G401.6 (cell line): ENCODE measurements at regions not wholly inside any gene's neighbourhood (a gene's known extent, or its start where the extent isn't known, plus 50 kb on each side); places are given as distances from the start of the nearest gene placed in this dataset.

Source experiments
- FAIRE-seq: peaks from 2 replicates; lab custom pipeline; 2012; peaks lifted over from hg19 to GRCh38; lab: Jason Lieb, UNC

DNA sequence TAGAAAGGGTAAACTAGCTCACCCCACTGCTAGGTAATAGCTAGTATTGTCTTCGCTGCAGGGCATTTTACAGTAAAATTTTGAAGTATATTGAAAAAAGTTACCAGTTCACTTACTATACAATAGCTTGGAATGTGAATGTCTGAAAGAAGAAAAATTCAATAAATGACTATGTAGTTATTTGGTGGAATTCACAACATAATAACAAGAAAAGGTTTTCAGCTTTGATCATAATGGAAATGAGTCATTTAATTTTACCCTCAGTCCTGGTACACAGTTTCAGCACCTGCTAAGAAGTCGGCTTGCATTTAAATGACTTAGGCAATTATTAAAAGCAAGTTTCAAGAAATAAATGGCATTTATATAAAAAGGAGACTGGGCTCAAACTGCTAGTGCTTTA, 90.4 kb downstream of the NUP35 start:
- FAIRE-seq: no peak

DNA sequence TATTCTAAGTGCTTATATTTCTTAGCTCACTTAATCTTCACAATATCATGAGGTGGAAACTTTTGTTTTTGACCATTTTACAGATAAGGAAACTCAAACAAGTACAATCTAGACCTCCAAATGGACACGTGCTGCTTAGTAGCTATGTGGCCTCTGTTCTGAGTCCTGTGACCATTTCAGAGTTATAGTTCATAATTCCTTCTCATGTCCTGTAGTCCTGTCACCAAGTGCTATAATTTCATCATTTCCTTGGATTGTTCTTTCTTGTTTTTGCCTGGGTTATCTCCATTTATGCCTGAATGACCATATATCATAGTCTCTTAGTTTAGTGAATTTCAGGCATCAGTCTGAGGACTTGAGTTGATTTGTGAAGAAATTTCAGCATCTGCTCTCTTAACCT, 91.7 kb downstream of the NUP35 start:
- FAIRE-seq: no peak

DNA sequence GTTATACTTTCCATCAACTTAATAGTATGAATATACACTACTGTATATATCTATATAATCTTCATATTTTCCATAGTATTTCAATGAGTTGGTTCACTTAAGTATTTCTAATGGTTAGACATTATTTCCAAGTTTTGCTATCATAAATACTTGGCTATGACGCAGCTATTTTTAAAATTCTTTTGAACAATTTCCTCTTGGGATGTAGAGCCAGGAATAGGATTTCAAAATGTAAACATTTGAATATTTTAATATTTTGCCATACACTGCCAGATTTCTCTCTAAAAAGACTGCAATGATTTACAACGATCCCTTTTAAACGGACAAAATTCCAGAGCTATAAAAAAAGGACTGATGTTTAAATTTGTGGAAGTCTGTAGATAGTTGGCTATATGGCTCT, 95.6 kb downstream of the NUP35 start:
- FAIRE-seq: no peak

DNA sequence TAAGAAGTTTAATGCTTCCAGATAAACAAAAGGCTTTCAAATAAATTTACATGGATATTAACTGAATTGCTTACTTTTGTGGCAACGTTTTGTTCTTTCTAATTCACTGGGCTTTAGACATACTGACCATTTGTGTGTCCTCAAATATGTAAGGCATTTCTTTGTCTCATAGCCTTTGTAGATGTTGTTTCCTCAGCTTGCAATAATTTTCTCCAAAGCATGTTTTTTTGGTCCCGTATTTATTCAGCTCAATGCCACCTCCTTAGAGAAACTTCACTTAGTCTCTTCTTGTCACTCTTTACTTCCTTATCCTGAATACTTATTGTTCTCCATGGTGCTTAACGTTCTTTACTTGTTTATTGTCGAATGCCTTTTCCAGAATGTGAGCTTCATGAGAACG, 98.5 kb downstream of the NUP35 start:
- no peak for FAIRE-seq

- no peak for FAIRE-seq
Measured at GRCh38 chr2:183224948-183225347, 100.7 kb downstream of the NUP35 start.

DNA sequence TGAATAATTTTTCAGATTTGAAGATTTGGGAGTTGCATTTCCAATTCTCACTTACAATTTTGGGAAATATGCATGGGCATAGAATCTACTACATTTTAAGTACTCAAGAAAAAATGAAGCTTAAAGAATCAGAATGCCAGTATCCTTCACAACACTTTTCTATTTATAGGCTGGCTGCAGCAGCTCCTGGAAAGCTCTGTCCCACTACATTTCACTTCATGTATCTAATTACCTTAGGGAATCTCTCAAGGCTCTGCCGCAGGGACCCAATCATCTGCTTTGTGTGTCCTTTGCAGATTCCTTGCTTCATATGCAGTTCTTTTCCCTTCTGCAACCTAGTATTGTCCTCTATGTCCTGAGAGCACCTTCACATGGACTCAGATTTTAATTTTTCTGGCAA, 102.9 kb downstream of the NUP35 start:
- no peak for FAIRE-seq

DNA sequence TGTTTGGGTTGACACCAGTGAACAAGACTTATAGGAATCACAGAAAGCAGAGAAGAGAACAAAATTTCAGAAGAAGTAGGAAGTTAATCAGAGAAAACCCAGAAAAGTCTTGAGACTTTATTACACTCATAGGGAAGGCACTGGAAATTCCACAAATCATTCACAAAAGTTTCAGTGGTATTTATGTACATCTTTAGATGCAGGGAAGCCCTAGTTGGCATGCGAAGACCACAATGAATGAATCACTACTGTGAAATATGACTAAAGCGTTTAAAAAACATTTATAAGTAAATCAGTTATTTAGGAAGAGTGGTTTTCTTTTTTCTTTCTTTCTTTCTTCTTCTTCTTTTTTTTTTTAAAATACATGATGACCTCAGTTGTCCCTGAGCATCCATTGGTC, 105.1 kb downstream of the NUP35 start:
- no peak for FAIRE-seq

DNA sequence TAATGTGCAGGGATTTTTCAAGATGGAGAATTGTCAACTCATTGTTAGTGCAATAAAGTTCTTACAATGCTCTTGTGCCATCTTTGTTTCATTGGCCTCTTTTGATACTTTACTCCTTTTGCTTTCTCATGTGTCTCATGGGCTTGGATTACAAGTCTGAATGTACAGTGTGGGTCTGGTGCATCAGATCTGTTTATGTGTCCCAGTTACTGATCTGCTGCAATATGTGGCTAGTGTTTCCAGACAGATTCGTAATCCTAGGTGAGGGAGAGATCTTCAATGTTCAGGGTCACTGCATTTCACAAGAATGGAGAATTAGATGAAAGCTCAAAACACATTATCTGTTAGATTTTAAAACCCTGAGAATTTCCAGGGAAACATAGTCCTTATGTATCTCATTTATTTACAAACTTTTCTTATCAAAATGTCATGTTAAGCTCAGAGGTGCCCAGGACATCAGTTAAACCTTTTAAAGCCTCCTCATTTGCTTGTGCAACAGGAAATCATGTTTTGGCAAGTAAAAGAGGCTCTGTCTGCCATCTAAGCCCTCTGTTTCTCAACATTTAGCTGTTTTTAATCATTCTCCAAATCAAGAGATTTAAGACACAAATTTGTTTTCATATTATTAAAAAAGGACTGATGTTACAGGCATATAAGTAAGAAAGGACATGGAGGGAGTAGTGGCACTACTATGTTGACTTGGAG, 108.1 kb downstream of the NUP35 start:
- FAIRE-seq: no peak

- no peak for FAIRE-seq
Measured at GRCh38 chr2:183242937-183243336, 118.7 kb downstream of the NUP35 start.

GRCh38 chr2:183243758-183244157, 119.5 kb downstream of the NUP35 start:
- FAIRE-seq: no peak

DNA sequence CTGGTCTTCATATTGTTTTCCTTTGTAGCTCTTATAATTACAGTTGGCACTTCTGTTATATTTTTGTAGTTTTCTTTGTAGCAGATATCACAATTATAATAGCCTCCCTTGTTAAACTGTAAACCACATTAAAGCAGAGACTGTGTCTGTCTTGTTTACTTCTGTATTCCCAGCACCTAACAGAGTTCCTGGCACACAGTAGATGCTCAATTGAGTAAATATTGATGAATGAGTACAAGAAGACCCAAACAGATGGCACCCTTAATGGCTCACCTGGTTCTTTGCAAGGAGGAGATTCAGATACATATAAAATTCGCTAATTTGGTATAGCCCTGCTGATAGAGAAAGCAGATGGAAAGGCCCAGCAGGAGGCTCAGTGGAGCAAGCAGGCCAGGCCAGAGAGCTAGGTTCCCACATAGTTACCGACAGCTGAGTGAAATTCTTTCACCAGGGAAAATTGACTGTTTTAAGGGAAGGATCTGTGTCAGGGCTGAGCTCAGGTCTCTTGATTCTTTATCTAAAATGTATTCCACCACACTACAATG, 120.1 kb downstream of the NUP35 start:
- FAIRE-seq: no peak

DNA sequence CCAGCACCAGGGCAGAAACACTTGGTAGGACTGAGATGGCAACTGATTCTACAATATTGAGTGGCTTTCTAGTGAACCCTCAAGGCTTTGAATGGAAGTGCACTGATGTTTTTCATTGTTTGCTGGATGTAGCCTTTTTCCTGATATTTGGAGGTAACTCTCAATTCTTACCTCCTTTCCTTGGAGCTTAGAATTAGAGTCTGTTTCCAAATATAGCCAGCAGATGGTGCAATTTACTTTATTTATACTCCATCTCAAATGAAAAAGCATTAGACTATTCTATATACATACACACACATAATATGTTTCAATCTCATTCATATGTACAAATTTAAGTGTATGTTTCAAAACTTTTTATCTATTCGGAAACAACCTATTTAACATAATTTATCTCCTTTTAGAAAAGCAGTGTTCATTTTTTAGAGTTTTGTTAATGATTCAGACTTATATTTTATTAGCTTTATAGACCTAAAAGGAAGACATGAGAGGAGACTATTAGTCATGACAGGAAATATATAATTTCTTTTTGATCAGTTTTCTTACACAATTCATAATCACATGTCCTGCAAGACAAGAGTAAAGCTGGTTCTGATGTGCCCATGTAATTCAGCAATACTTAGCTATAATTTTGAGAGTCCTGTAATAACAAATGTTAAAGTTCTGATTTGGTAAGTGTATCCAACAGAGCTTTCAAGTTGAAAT, 124.8 kb downstream of the NUP35 start:
- FAIRE-seq: peak; percentile 94

DNA sequence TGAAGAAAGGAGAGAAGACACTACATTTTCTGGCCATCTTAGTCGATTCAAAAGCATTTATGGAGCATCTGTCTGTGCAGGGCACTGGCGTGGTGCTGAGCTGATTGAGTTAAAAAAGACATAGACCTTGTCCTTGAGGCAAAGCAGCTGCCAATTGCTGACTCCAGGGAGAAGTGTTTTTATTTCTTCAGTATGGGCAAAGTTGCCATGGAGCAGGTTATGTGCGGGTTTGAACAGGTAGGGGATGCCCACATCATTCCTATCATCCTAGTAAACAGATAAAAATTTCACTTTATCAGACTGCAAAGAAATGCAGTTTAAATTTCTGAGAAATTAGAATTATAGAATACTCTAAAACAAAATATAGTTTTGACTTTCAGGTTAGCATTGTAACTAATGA, 125.8 kb downstream of the NUP35 start:
- no peak for FAIRE-seq

GRCh38 chr2:183250472-183250871, 126.2 kb downstream of the NUP35 start:
- no peak for FAIRE-seq

GRCh38 chr2:183253441-183254130, 129.3 kb downstream of the NUP35 start:
- FAIRE-seq: no peak

- FAIRE-seq: no peak
Measured at GRCh38 chr2:183255411-183255810, 131.2 kb downstream of the NUP35 start.

DNA sequence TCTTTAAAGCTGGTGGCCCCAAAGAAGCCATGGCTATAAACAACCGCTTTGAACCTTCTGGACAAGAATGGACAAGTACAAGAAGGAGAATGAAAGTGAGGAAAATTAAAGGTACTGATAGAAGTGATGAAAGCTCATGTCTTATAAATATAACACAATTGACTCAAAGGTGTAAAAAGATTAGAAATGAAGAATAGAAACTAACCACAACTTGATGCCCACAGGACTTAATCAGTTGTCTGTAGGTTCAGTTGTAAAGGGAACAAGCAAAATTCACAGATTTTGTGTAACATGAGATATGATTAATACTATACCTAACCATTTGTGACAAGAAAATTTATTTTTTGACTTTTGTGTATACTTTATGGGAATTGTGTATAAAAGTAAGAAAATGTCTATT, 135.7 kb downstream of the NUP35 start:
- no peak for FAIRE-seq

- no peak for FAIRE-seq
Measured at GRCh38 chr2:183260527-183260926, 136.3 kb downstream of the NUP35 start.

DNA sequence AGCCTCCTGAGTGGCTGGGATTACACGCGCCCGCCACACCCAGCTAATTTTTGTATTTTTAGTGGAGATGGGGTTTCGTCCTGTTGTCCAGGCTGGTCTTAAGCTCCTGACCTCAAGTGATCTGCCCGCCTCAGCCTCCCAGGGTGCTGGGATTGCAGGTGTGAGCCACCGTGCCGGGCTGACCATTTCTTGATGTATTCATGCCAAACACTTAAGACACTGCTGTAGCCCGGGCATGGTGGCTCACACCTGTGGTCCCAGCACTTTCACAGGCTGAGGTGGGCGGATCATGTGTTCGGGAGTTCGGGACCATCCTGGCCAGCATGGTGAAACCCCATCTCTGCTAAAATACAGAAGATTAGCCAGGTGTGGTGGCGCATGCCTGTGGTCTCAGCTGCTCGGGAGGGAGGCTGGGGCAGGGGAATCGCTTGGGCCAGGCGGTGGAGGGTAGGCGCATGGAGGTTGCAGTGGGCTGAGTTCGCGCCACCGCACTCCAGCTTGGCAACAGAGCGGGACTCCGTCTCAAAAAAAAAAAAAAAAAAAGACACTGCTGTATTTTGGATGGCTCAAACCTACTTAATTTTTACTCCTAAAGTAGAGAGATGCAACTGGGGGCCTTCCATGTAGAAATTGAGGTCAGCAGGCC, 140.8 kb downstream of the NUP35 start:
- no peak for FAIRE-seq

- FAIRE-seq: no peak
Measured at GRCh38 chr2:183267148-183267827, 143.0 kb downstream of the NUP35 start.

- no peak for FAIRE-seq
Measured at GRCh38 chr2:183269956-183270355, 145.7 kb downstream of the NUP35 start.

DNA sequence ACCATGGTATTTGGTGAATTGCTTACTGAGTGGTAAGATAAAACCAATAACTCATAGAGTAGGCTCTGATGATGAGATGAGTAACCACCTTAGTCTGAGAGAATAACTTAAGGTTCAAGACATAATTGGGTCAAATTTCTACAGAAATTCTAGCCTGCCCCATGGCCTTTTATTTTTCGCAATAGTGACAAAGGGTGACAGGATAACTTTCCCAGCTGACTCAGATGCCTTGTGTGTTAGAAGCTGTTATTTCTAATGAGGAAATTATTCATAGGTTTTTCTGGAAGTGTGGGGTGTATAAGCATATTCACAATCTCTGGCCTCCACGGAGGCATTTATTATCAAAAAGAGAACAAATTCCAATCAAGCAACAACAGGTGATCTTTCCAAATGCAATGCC, 159.0 kb downstream of the NUP35 start:
- FAIRE-seq: no peak
